Breast epithelium (tissue), 4 donors: ENCODE measurements at regions not wholly inside any gene's neighbourhood (a gene's known extent, or its start where the extent isn't known, plus 50 kb on each side); places are given as distances from the start of the nearest gene placed in this dataset.

Experiments
- DNase-seq, 2 donors: peaks; one replicate each; pipeline ENCODE4 v3.0.0-alpha.2; 2019; ENCODE audit warnings: low spot score in 2 of 2
- H3K27ac ChIP-seq, 2 donors: fragments of 200-600 bp; sonication (generic) in 1 of 2; one replicate each; pipeline ENCODE4 v1.5.1; 2016 to 2019; ENCODE audit warnings: mild to moderate bottlenecking in 1 of 2
- H3K27me3 ChIP-seq, 2 donors: fragments of 200-600 bp; sonication (generic) in 1 of 2; one replicate each; pipeline versions ENCODE4 v1.5.1 to v1.6.0; 2017 to 2019; ENCODE audit warnings: control low read depth in 1 of 2, mild to moderate bottlenecking in 1 of 2
- H3K36me3 ChIP-seq: fragments of 200-600 bp; one replicate; pipeline ENCODE4 v1.5.1; 2019
- H3K4me1 ChIP-seq, 2 donors: fragments of 200-600 bp; sonication (generic); one replicate each; pipeline ENCODE4 v1.5.1; 2016 to 2019; ENCODE audit warnings: control low read depth in 1 of 2
- H3K4me3 ChIP-seq, 3 donors: fragments of 200-600 bp; sonication (generic); 1 replicate in 2 of 3; 2 replicates in 1 of 3; pipeline ENCODE4 v1.5.1; 2016 to 2019; ENCODE audit warnings: mild to moderate bottlenecking in 3 of 3, moderate library complexity in 2 of 3
- H3K9me3 ChIP-seq, 2 donors: fragments of 200-600 bp; sonication (generic) in 1 of 2; one replicate each; pipeline ENCODE4 v1.5.1; 2016 to 2019; ENCODE audit warnings: control low read depth in 1 of 2
- POLR2A ChIP-seq: fragments of 450-650 bp; IDR thresholded peaks from one replicate; pipeline ENCODE4 v1.6.1; 2016; ENCODE audit warnings: antibody characterized with exemption, mild to moderate bottlenecking, moderate library complexity
- POLR2AphosphoS5 ChIP-seq, 3 donors: sonication (generic); formaldehyde crosslinking; IDR thresholded peaks; one replicate each; pipeline ENCODE4 v1.6.1; 2017; ENCODE audit warnings: antibody characterized with exemption in 3 of 3
- intact Hi-C: fragments of 100-400 bp; cut with DNase I; formaldehyde crosslinking; loops from one replicate; pipeline ENCODE4 v1.15.1; 2023; ENCODE audit warnings: low total_unique reads
- TF ChIP-seq, protein P1 (sequence below), 3 donors: fragments of 450-650 bp; IDR thresholded peaks; one replicate each; pipeline ENCODE4 v1.5.1; 2016 to 2017; ENCODE audit warnings: antibody characterized with exemption in 3 of 3, mild to moderate bottlenecking in 3 of 3, moderate library complexity in 3 of 3

DNA sequence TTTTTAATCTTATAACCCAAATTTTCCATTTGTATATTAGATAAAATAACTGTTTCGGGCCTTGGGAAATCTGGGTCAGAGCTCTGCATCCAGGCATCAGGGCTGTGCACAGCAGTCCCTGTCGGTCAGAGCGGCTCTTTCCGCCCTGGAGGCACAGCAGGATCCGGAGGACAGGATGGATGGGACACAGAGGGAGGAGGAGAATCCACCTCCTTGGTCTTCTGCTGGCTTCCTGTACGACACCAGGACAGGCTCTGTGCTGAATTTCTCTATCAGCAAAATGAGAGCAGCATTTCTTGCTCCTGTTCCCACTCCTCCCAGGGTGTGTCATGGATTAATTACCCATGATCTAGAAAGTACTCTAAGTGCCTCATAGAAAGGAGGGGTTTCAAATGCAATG lies 254.9 kb downstream of the SKAP2 start:
- DNase-seq: no peak
- Histone ChIP-seq H3K4me3 (no peak overlapping the region), H3K27me3 (no peaks in the 10 kb centered on the region), H3K4me1 (no peaks in the 10 kb centered on the region), H3K36me3 (no peaks in the 10 kb centered on the region), H3K9me3 (no peaks in the 10 kb centered on the region), H3K27ac (no peak overlapping the region)
- TF ChIP-seq, protein P1, sequence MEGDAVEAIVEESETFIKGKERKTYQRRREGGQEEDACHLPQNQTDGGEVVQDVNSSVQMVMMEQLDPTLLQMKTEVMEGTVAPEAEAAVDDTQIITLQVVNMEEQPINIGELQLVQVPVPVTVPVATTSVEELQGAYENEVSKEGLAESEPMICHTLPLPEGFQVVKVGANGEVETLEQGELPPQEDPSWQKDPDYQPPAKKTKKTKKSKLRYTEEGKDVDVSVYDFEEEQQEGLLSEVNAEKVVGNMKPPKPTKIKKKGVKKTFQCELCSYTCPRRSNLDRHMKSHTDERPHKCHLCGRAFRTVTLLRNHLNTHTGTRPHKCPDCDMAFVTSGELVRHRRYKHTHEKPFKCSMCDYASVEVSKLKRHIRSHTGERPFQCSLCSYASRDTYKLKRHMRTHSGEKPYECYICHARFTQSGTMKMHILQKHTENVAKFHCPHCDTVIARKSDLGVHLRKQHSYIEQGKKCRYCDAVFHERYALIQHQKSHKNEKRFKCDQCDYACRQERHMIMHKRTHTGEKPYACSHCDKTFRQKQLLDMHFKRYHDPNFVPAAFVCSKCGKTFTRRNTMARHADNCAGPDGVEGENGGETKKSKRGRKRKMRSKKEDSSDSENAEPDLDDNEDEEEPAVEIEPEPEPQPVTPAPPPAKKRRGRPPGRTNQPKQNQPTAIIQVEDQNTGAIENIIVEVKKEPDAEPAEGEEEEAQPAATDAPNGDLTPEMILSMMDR (IDR thresholded peaks at IDR 0.05): no peak
- no peak for TF ChIP-seq POLR2A
- TF ChIP-seq POLR2AphosphoS5 (IDR thresholded peaks at IDR 0.05): no peak
- intact Hi-C loops: no loop called here

DNA sequence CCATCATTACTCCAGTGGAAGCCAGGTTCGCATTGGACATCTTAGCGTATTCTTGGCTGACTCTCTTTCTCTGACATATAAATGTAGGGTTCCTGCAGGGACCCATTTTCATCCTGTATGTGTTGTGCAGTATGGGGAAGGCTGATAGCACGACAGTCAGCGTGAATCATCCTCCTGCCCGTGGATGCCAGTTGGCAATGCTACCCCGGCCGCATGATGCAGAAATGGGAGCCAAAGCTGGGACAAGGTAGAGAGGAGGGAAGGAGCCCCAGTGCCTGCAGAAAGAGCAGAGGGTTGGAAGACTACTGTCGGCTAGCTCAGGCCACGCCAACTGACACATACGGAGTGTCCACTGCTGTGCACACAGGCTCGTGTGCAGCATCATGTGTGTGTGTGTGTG lies 251.6 kb downstream of the SKAP2 start:
- Histone ChIP-seq H3K36me3 (no peaks in the 10 kb centered on the region), H3K4me1 (no peaks in the 10 kb centered on the region), H3K4me3 (no peak overlapping the region), H3K9me3 (no peaks in the 10 kb centered on the region), H3K27me3 (no peaks in the 10 kb centered on the region), H3K27ac (no peak overlapping the region)
- intact Hi-C loops: no loop called here
- no peak for DNase-seq
- TF ChIP-seq, protein P1 (IDR thresholded peaks at IDR 0.05): no peak
- no peak for TF ChIP-seq POLR2AphosphoS5 (IDR thresholded peaks at IDR 0.05)
- no peak for TF ChIP-seq POLR2A

DNA sequence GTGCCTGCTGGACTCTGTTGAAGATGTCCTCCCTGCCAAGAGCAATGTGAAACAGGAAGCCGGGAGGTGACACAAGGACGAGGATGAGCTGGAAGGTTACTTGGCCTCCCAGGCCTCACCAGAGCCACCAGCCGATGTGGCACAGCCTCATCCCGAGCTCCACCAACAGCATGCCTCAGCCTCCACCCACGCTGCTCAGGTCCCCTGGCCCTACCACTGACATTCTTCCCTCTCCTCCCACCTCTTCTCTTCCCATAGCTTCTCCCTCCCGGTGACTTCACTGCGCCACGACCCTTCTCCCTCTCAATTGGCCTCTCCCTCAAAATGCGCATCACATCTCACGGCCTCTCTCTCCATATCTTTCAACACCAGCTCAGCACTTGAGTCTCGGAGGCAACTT lies 249.9 kb downstream of the SKAP2 start:
- H3K27me3 ChIP-seq: no peaks in the 10 kb centered on the region
- intact Hi-C loops: no loop called here
- DNase-seq: no peak
- TF ChIP-seq, protein P1 (IDR thresholded peaks at IDR 0.05): no peak
- TF ChIP-seq POLR2AphosphoS5 (IDR thresholded peaks at IDR 0.05) (no peak), POLR2A (no peak)
- H3K36me3 ChIP-seq: no peaks in the 10 kb centered on the region
- no peaks in the 10 kb centered on the region for H3K9me3 ChIP-seq
- no peaks in the 10 kb centered on the region for H3K4me1 ChIP-seq
- H3K27ac ChIP-seq: no peak overlapping the region
- no peak overlapping the region for H3K4me3 ChIP-seq

DNA sequence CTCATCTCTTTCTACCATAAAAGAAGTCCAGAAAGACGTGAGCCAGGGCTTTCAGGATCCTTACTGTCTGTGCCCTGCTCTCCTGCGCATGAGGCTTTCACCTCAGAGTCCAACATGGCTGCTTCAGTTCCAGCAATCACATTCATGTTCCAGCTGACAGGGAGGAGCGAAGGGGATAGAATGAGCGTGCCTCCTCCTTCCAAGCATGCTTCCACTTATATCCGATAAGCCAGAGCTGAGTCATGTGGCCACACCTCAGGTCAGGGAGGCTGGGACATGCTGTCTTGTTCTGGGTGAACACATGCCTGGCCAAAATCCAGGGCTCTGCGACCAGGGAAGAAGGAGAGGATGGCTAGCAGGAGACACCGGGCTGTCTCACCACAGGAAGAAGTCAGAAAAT lies 248.2 kb downstream of the SKAP2 start:
- Histone ChIP-seq H3K4me3 (no peak overlapping the region), H3K27ac (no peak overlapping the region), H3K9me3 (no peaks in the 10 kb centered on the region), H3K36me3 (no peaks in the 10 kb centered on the region), H3K4me1 (no peaks in the 10 kb centered on the region), H3K27me3 (no peaks in the 10 kb centered on the region)
- intact Hi-C loops: no loop called here
- DNase-seq: no peak
- TF ChIP-seq POLR2A: no peak

DNA sequence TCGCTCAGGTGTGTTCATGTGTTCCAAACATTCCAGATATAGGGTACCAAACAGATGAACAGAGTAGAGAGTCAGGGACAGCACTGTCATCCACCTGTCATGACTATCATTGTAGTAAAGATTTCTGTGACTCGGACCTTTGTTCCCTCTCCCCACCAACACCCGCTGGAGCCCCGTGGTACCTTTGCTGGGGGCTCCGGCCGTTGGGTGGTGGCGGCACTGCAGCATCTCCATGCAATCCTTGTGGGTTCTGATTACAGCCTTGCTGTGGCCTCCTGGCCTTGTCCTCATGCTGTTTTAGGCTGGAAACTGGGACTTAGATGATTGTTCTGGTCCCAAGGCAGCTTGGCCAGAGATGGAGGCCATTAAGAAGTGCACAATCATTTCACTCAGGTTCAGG lies 247.3 kb downstream of the SKAP2 start:
- H3K4me3 ChIP-seq: no peak overlapping the region
- TF ChIP-seq POLR2A: no peak
- TF ChIP-seq POLR2AphosphoS5 (IDR thresholded peaks at IDR 0.05): no peak
- TF ChIP-seq, protein P1 (IDR thresholded peaks at IDR 0.05): no peak
- H3K27ac ChIP-seq: no peak overlapping the region
- no peaks in the 10 kb centered on the region for H3K36me3 ChIP-seq
- intact Hi-C loops: no loop called here
- H3K27me3 ChIP-seq: no peaks in the 10 kb centered on the region
- no peak for DNase-seq
- no peaks in the 10 kb centered on the region for H3K4me1 ChIP-seq
- no peaks in the 10 kb centered on the region for H3K9me3 ChIP-seq
